ENCODE measurements at regions not wholly inside any gene's neighbourhood (a gene's known extent, or its start where the extent isn't known, plus 50 kb on each side); places are given as distances from the start of the nearest gene placed in this dataset.

GRCh38 chr12:102603021-102603420, 122.7 kb upstream of the IGF1 start:
- CTCF ChIA-PET = no interaction called here
- TF ChIP-seq CTCF (IDR thresholded peaks at IDR 0.05; ENCODE audit: low read depth, low read length) = no peak
- Histone ChIP-seq H3K27ac (ENCODE audit: low read depth, low read length) (no peak overlapping the region), H3K27me3 (ENCODE audit: control insufficient read depth, insufficient read depth, low read length) (no peaks in the 10 kb centered on the region), H3K4me3 (ENCODE audit: low read depth, low read length) (no peak overlapping the region), H3K9me3 (ENCODE audit: control insufficient read depth, insufficient read depth, low read length) (no peaks in the 10 kb centered on the region)
- POLR2A ChIA-PET = no interaction called here
- DNase-seq (ENCODE audit: low read depth, low spot score) = no peak

- no peak for TF ChIP-seq CTCF (IDR thresholded peaks at IDR 0.05; ENCODE audit: low read depth, low read length)
- ChIA-PET CTCF (no interaction called here), POLR2A (no interaction called here)
- no peak overlapping the region for H3K4me3 ChIP-seq (ENCODE audit: low read depth, low read length)
- DNase-seq (ENCODE audit: low read depth, low spot score) = no peak
- H3K27me3 ChIP-seq (ENCODE audit: control insufficient read depth, insufficient read depth, low read length) = no peaks in the 10 kb centered on the region
- H3K27ac ChIP-seq (ENCODE audit: low read depth, low read length) = no peak overlapping the region
- no peaks in the 10 kb centered on the region for H3K9me3 ChIP-seq (ENCODE audit: control insufficient read depth, insufficient read depth, low read length)
Observed at GRCh38 chr12:102602521-102602920, 122.2 kb upstream of the IGF1 start.

- no peak for DNase-seq (ENCODE audit: low read depth, low spot score)
- ChIA-PET POLR2A (no interaction called here), CTCF (no interaction called here)
- TF ChIP-seq CTCF (IDR thresholded peaks at IDR 0.05; ENCODE audit: low read depth, low read length) = no peak
- Histone ChIP-seq H3K9me3 (ENCODE audit: control insufficient read depth, insufficient read depth, low read length) (no peaks in the 10 kb centered on the region), H3K4me3 (ENCODE audit: low read depth, low read length) (no peak overlapping the region), H3K27ac (ENCODE audit: low read depth, low read length) (no peak overlapping the region), H3K27me3 (ENCODE audit: control insufficient read depth, insufficient read depth, low read length) (no peaks in the 10 kb centered on the region)
Observed at GRCh38 chr12:102601621-102602020, 121.3 kb upstream of the IGF1 start.

GRCh38 chr12:102596687-102597086, 116.3 kb upstream of the IGF1 start:
- DNase-seq (ENCODE audit: low read depth, low spot score) = no peak
- Histone ChIP-seq H3K27me3 (ENCODE audit: control insufficient read depth, insufficient read depth, low read length) (no peaks in the 10 kb centered on the region), H3K27ac (ENCODE audit: low read depth, low read length) (no peak overlapping the region), H3K4me3 (ENCODE audit: low read depth, low read length) (no peak overlapping the region), H3K9me3 (ENCODE audit: control insufficient read depth, insufficient read depth, low read length) (no peaks in the 10 kb centered on the region)
- POLR2A ChIA-PET = no interaction called here
- TF ChIP-seq CTCF (IDR thresholded peaks at IDR 0.05; ENCODE audit: low read depth, low read length) = no peak
- CTCF ChIA-PET = no interaction called here

- Histone ChIP-seq H3K9me3 (ENCODE audit: control insufficient read depth, insufficient read depth, low read length) (no peaks in the 10 kb centered on the region), H3K4me3 (ENCODE audit: low read depth, low read length) (no peak overlapping the region), H3K27ac (ENCODE audit: low read depth, low read length) (no peak overlapping the region), H3K27me3 (ENCODE audit: control insufficient read depth, insufficient read depth, low read length) (no peaks in the 10 kb centered on the region)
- CTCF ChIA-PET = no interaction called here
- TF ChIP-seq CTCF (IDR thresholded peaks at IDR 0.05; ENCODE audit: low read depth, low read length) = no peak
- POLR2A ChIA-PET = no interaction called here
- no peak for DNase-seq (ENCODE audit: low read depth, low spot score)
Observed at GRCh38 chr12:102596031-102596430, 115.7 kb upstream of the IGF1 start.

Measured in AG04450 (cell line).